Sigmoid colon (tissue), 6 donors: ENCODE measurements at regions not wholly inside any gene's neighbourhood (a gene's known extent, or its start where the extent isn't known, plus 50 kb on each side); places are given as distances from the start of the nearest gene placed in this dataset.
"Not testable (repeated sequence)": the region's sequence is repeated elsewhere in the genome, so short reads cannot be mapped to it uniquely, and the experiment has no call there.

Experiments used
- DNase-seq: peaks from one replicate; pipeline ENCODE4 v3.0.0-alpha.2; 2019
- H3K27ac ChIP-seq, 4 donors: fragments of 200-600 bp; sonication (generic); one replicate each; pipeline ENCODE4 v1.5.1; 2016 to 2019; ENCODE audit warnings: mild to moderate bottlenecking in 1 of 4
- H3K27me3 ChIP-seq, 3 donors: fragments of 200-600 bp; sonication (generic); one replicate each; pipeline ENCODE4 v1.5.1; 2019; ENCODE audit warnings: mild to moderate bottlenecking in 1 of 3
- H3K36me3 ChIP-seq, 4 donors: fragments of 200-600 bp; sonication (generic); one replicate each; pipeline ENCODE4 v1.5.1; 2016 to 2019
- H3K4me1 ChIP-seq, 4 donors: fragments of 200-600 bp; sonication (generic); one replicate each; pipeline ENCODE4 v1.5.1; 2017 to 2019
- H3K4me3 ChIP-seq, 4 donors: fragments of 200-600 bp; sonication (generic); one replicate each; pipeline ENCODE4 v1.5.1; 2017 to 2019; ENCODE audit warnings: mild to moderate bottlenecking in 2 of 4, moderate library complexity in 1 of 4
- H3K9me3 ChIP-seq, 4 donors: fragments of 200-600 bp in 3 of 4; sonication (generic) in 3 of 4; one replicate each; pipeline versions ENCODE4 v1.5.1 to v1.6.1; 2013 to 2019
- EP300 ChIP-seq, 4 donors: sonication (generic); formaldehyde crosslinking; IDR thresholded peaks; one replicate each; pipeline ENCODE4 v1.6.1; 2017; ENCODE audit warnings: antibody characterized with exemption in 4 of 4
- POLR2A ChIP-seq, 2 donors: fragments of 450-650 bp; IDR thresholded peaks; one replicate each; pipeline ENCODE4 v1.6.1; 2016; ENCODE audit warnings: antibody characterized with exemption in 2 of 2, mild to moderate bottlenecking in 2 of 2, moderate library complexity in 2 of 2
- POLR2AphosphoS5 ChIP-seq, 4 donors: sonication (generic); formaldehyde crosslinking; IDR thresholded peaks; one replicate each; pipeline ENCODE4 v1.6.1; 2017; ENCODE audit warnings: antibody characterized with exemption in 4 of 4
- WGBS, 2 donors: extraction: QIAGEN DNeasy Blood & Tissue Kit; methylation state at CpG; one replicate each; pipeline ENCODE4 v1.1.7; 2013; 5-methylcytosine and 5-hydroxymethylcytosine counted together
- intact Hi-C: fragments of 100-400 bp; cut with DNase I; formaldehyde crosslinking; loops from one replicate; pipeline ENCODE4 v1.15.1; 2023
- TF ChIP-seq, protein P1 (sequence below), 4 experiments: fragments of 450-650 bp in 3 of 4; fragments of 200-600 bp in 1 of 4; IDR thresholded peaks; one replicate each; pipeline ENCODE4 v1.5.1; 2016 to 2019; ENCODE audit warnings: antibody characterized with exemption in 4 of 4, mild to moderate bottlenecking in 3 of 4, moderate library complexity in 2 of 4
- donor health status: healthy with polysubstance abuse.
- donor health status: healthy.

DNA sequence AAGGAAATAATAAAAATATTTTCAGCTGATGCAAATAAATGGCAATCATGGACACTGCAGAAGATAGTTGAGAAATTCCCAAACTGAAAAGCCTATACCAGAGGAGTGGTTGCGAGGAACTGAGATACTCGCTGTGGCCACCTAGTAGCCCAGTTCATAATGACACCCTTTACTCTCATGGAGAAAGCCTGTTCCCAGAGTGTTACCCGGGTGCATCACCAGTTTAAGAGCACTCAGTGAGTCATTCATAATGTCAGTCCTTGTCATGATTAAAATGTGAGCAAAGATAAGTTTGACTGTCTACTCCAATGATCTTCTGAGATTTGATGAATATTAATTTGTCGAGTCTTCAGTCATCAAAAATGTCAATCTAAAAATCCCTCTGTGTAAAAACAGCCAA lies 138.4 kb upstream of the LRRC3B start:
- Histone ChIP-seq H3K36me3 (no peaks in the 10 kb centered on the region), H3K9me3 (no peaks in the 10 kb centered on the region), H3K4me1 (no peaks in the 10 kb centered on the region), H3K4me3 (no peak overlapping the region), H3K27me3 (no peaks in the 10 kb centered on the region), H3K27ac (no peak overlapping the region)
- intact Hi-C loops: no loop called here
- TF ChIP-seq EP300 (IDR thresholded peaks at IDR 0.05): no peak
- TF ChIP-seq, protein P1, sequence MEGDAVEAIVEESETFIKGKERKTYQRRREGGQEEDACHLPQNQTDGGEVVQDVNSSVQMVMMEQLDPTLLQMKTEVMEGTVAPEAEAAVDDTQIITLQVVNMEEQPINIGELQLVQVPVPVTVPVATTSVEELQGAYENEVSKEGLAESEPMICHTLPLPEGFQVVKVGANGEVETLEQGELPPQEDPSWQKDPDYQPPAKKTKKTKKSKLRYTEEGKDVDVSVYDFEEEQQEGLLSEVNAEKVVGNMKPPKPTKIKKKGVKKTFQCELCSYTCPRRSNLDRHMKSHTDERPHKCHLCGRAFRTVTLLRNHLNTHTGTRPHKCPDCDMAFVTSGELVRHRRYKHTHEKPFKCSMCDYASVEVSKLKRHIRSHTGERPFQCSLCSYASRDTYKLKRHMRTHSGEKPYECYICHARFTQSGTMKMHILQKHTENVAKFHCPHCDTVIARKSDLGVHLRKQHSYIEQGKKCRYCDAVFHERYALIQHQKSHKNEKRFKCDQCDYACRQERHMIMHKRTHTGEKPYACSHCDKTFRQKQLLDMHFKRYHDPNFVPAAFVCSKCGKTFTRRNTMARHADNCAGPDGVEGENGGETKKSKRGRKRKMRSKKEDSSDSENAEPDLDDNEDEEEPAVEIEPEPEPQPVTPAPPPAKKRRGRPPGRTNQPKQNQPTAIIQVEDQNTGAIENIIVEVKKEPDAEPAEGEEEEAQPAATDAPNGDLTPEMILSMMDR (IDR thresholded peaks at IDR 0.05): no peak
- TF ChIP-seq POLR2A (IDR thresholded peaks at IDR 0.05): no peak
- TF ChIP-seq POLR2AphosphoS5 (IDR thresholded peaks at IDR 0.05): no peak
- no peak for DNase-seq
- 81 to 84% methylated on average over 4 of the region's 4 CpGs for WGBS, 2 donors

DNA sequence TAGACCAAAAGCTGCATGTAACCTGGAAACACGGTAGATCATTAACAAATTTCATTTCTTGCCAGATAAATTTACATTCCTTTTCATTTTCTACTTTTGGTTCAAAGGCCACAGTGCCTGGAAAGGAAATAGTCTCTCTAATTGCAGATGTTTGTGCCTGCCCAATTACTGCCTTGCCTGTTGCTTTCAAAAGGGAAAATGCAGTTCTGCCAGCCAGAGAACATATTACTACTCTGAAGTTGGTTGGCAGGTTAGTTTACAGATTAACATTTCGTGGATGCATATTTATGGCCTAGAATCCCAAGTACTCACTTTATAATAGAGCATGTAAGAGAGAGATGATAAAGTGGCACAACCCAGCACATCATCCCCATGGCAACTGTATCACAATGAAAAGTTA lies 124.3 kb upstream of the LRRC3B start:
- Histone ChIP-seq H3K4me1 (no peaks in the 10 kb centered on the region), H3K36me3 (no peaks in the 10 kb centered on the region), H3K9me3 (no peaks in the 10 kb centered on the region), H3K4me3 (no peak overlapping the region), H3K27ac (no peak overlapping the region), H3K27me3 (no peaks in the 10 kb centered on the region)
- no peak for TF ChIP-seq POLR2AphosphoS5 (IDR thresholded peaks at IDR 0.05)
- no peak for TF ChIP-seq POLR2A (IDR thresholded peaks at IDR 0.05)
- TF ChIP-seq, protein P1 (IDR thresholded peaks at IDR 0.05): no peak
- TF ChIP-seq EP300 (IDR thresholded peaks at IDR 0.05): no peak
- no peak for DNase-seq
- intact Hi-C loops: no loop called here
- 46 to 68% methylated on average over 2 of the region's 2 CpGs for WGBS, 2 donors

DNA sequence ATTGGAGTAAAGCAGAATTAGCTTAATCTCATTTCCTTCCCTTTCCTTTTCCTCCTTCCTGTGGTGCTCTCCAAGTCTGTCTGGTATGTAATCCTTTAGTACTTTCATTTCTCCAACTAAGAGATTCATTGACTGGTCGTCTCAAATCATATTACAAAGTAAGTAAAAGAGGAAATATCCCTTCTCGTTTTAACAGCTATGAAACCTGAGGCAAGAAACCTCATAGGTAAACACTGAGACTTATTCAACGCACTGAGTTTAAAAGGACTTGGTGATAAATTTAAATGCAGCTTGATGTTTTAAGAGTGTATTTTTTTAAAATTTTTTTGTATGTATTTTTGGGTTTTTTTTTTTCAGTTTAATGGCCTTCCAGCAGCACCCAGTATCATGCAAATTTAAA lies 117.2 kb upstream of the LRRC3B start:
- Histone ChIP-seq H3K9me3 (no peaks in the 10 kb centered on the region), H3K4me1 (no peaks in the 10 kb centered on the region), H3K36me3 (no peaks in the 10 kb centered on the region), H3K27ac (no peak overlapping the region), H3K27me3 (no peaks in the 10 kb centered on the region), H3K4me3 (no peak overlapping the region)
- TF ChIP-seq EP300 (IDR thresholded peaks at IDR 0.05) (no peak), POLR2A (IDR thresholded peaks at IDR 0.05) (no peak), POLR2AphosphoS5 (IDR thresholded peaks at IDR 0.05) (no peak)
- TF ChIP-seq, protein P1 (IDR thresholded peaks at IDR 0.05): no peak
- DNase-seq: no peak
- intact Hi-C loops: no loop called here
- WGBS, 2 donors: 21 to 33% methylated on average over 3 of the region's 3 CpGs

DNA sequence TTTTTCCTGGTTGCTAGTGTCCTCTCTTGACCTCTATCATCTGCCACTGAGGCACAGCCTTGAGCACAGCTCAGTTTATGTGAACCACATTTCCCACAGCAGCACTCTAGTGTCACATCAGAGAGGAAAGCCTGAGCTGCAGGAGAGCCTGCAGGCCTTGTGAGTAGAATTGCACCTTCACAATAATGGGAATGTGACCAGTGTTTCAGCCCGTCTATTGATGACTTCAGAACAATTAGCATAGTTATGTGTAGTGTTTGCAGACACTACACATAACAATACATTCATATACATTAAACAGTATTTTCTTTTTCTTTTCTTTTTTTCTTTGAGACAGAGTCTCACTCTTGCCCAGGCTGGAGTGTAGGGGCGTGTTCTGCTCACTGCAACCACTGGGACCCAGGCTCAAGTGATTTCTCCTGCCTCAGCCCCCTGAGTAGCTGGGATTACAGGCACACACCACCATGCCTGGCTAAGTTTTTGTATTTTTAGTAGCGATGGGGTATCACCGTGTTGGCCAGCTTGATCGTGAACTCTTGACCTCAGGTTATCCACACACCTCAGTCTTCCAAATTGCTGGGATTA lies 108.0 kb upstream of the LRRC3B start:
- intact Hi-C loops, DNase-seq: not testable (repeated sequence)
- 77 to 79% methylated on average over 5 of the region's 5 CpGs for WGBS, 2 donors

DNA sequence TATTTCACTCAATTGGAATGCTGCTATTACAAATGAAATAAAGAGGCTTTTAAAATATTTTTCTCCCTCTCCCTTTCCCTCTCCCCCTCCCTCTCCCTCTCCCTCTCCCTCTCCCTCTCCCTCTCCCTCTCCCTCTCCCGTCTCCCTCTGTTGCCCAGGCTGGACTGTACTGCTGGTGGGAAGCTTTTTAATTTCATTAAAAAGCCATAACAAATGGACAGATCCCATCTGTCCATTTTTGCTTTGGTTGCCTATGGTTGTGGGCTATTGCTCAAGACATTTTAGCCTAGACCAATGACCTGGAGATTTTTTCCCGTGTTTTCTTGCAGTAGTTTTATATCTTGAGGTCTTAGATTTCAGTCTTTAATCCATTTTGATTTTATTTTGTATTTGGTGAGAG lies 107.2 kb upstream of the LRRC3B start:
- no peaks in the 10 kb centered on the region for H3K4me1 ChIP-seq
- H3K36me3 ChIP-seq: no peaks in the 10 kb centered on the region
- TF ChIP-seq, protein P1 (IDR thresholded peaks at IDR 0.05): no peak
- TF ChIP-seq EP300 (IDR thresholded peaks at IDR 0.05) (no peak), POLR2AphosphoS5 (IDR thresholded peaks at IDR 0.05) (no peak), POLR2A (IDR thresholded peaks at IDR 0.05) (no peak)
- H3K9me3 ChIP-seq: no peaks in the 10 kb centered on the region
- 18 to 66% methylated on average over 2 of the region's 2 CpGs for WGBS, 2 donors
- no peak overlapping the region for H3K4me3 ChIP-seq
- H3K27ac ChIP-seq: no peak overlapping the region
- no peak for DNase-seq
- intact Hi-C loops: no loop called here
- H3K27me3 ChIP-seq: no peaks in the 10 kb centered on the region

More for the DNA sequence above, 108.0 kb upstream of the LRRC3B start:
- H3K27ac ChIP-seq, H3K27me3 ChIP-seq, H3K36me3 ChIP-seq, H3K4me1 ChIP-seq, H3K4me3 ChIP-seq, H3K9me3 ChIP-seq: not testable (repeated sequence)
